ENCODE measurements at regions not wholly inside any gene's neighbourhood (a gene's known extent, or its start where the extent isn't known, plus 50 kb on each side); places are given as distances from the start of the nearest gene placed in this dataset.

DNA sequence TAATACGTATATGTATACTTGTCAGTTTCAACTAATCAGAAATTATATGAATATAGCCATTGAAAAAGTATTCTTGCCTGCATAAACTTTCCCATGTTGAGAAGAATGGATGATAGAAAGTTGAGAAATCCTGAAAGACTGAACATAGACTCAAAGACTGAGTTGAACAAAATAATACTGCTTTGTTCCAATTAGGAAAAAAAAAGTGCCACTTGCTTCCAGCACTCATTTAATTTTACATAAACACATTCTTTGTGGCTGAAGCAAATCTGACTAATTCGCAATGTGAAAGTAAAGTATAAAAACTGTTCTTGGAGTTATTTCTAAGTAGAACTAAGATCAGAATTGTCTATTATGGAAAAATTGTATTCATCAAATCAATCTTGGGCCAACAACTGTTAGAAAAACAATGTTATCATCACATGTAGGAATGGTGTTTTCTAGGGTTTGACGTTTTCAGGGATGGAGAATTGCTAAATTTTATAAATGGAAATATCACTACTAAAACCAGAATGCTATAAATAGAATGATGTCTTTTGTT lies 2334.6 kb downstream of the PCDH7 start:
- Histone ChIP-seq H3K4me3 (ENCODE audit: low read depth, low read length) (no peak overlapping the region), H3K9ac (ENCODE audit: low read depth, low read length) (no peak overlapping the region)

DNA sequence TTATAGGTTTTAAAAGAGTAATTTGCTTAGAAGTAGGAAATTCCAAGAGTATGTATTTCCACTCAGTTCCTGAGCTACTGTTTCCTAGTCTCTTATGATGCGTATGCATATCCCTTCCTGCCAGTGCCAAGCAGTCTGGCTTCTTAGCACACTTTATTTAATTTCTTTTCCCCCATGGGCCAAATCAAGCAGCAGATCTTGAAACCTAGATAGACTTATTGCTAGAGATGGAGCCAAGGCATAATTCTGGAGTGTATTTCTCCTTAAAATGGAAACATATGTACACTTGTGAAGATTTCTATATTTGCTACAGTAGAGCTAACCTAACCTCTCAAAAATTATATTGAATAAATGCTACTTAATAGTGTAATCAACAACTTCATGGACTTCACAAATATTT lies 2337.6 kb downstream of the PCDH7 start:
- Histone ChIP-seq H3K27me3 (ENCODE audit: control insufficient read depth, insufficient read depth, low read length) (no peaks in the 10 kb centered on the region), H3K4me3 (ENCODE audit: low read depth, low read length) (no peak overlapping the region), H3K9me3 (ENCODE audit: control insufficient read depth, insufficient read depth, low read length) (no peaks in the 10 kb centered on the region), H3K36me3 (ENCODE audit: control insufficient read depth, insufficient read depth, low read length) (no peaks in the 10 kb centered on the region), H3K4me1 (ENCODE audit: control insufficient read depth, insufficient read depth, low read length) (no peaks in the 10 kb centered on the region), H3K9ac (ENCODE audit: low read depth, low read length) (no peak overlapping the region)

More for the DNA sequence above, 2334.6 kb downstream of the PCDH7 start:
- Histone ChIP-seq H3K9me3 (ENCODE audit: control insufficient read depth, insufficient read depth, low read length) (no peaks in the 10 kb centered on the region), H3K36me3 (ENCODE audit: control insufficient read depth, insufficient read depth, low read length) (no peaks in the 10 kb centered on the region), H3K4me1 (ENCODE audit: control insufficient read depth, insufficient read depth, low read length) (no peaks in the 10 kb centered on the region), H3K27me3 (ENCODE audit: control insufficient read depth, insufficient read depth, low read length) (no peaks in the 10 kb centered on the region)

DNA sequence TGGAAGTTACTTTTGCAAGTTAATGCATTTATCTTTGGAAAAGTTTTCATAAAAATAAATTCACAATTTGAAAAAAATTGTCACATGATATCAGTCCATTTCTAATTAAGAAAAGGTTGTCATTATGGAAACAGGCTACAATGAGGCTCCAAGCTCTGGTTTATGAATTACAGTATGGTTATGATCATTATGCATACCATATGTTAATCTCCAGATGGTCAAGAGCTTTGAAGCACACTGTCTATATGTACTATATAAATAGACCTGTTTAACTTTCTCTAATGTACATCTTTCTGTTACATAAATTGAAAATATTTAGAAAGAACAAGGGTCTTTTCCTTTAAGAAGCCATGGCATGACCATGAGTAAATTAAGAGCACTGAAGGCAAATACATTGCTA lies 2338.8 kb downstream of the PCDH7 start:
- no peak overlapping the region for H3K4me3 ChIP-seq (ENCODE audit: low read depth, low read length)
- no peaks in the 10 kb centered on the region for H3K27me3 ChIP-seq (ENCODE audit: control insufficient read depth, insufficient read depth, low read length)
- no peaks in the 10 kb centered on the region for H3K9me3 ChIP-seq (ENCODE audit: control insufficient read depth, insufficient read depth, low read length)
- no peak overlapping the region for H3K9ac ChIP-seq (ENCODE audit: low read depth, low read length)
- no peaks in the 10 kb centered on the region for H3K36me3 ChIP-seq (ENCODE audit: control insufficient read depth, insufficient read depth, low read length)
- H3K4me1 ChIP-seq (ENCODE audit: control insufficient read depth, insufficient read depth, low read length): no peaks in the 10 kb centered on the region

DNA sequence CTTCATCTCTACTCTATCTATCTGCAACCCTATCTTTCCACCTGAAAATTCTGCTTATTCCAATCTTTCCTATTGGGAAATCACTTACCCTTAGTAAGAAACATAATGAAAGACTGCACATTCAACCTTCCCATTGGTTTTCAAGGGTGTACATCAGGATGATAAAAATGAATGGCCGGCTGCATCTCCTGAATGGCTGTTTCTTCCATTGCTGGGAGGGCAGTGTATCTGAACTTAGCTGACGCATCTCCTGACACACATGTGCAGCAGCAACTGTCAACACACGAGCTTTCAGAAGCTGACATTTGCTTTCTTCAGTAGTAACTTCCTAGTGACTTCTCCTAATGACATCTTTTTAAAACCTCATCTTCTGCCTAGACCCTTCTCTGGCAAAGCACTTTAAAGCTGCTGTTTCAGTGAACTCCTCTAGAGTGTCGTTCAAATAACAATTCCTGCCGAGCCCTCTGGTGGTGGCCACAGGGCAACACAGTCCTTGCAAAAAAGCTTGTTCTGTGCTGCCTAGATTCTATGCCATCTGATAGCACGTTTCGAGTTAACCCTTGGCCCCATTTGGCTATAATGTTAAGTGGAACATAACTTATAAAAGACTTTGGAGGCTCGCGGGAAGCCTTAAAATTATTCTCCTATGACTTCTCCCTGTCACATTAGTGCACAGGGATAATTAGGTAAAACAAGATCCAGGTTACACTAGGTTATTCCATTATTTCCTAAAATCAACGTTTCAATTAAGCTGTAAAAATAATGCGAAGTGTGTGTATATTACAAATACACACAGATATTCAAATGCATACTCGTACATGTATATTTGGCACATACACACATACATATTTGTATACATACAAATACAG lies 2340.7 kb downstream of the PCDH7 start:
- H3K9ac ChIP-seq (ENCODE audit: low read depth, low read length): no peak overlapping the region
- no peaks in the 10 kb centered on the region for H3K4me1 ChIP-seq (ENCODE audit: control insufficient read depth, insufficient read depth, low read length)
- H3K36me3 ChIP-seq (ENCODE audit: control insufficient read depth, insufficient read depth, low read length): no peaks in the 10 kb centered on the region
- H3K4me3 ChIP-seq (ENCODE audit: low read depth, low read length): no peak overlapping the region
- H3K27me3 ChIP-seq (ENCODE audit: control insufficient read depth, insufficient read depth, low read length): no peaks in the 10 kb centered on the region
- H3K9me3 ChIP-seq (ENCODE audit: control insufficient read depth, insufficient read depth, low read length): no peaks in the 10 kb centered on the region

DNA sequence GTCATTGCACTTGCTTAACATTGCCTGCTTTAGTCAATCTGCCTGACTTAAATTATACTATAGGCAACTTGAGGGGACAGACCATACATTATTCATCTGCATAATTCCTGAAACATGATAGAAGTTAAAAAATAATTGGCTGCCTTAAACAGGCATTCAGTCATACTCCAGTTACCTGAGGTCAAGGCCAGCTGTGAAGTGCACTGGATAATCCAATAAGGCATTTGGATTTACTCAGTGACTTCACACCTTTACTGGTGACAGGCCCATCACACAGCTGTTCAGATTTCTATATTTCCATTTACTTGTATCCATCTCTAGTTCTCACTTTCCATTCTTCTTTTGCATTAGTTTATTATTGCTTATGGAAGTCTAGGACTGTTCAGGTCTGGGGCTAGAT lies 2341.6 kb downstream of the PCDH7 start:
- Histone ChIP-seq H3K9ac (ENCODE audit: low read depth, low read length) (no peak overlapping the region), H3K27me3 (ENCODE audit: control insufficient read depth, insufficient read depth, low read length) (no peaks in the 10 kb centered on the region), H3K9me3 (ENCODE audit: control insufficient read depth, insufficient read depth, low read length) (no peaks in the 10 kb centered on the region), H3K4me1 (ENCODE audit: control insufficient read depth, insufficient read depth, low read length) (no peaks in the 10 kb centered on the region), H3K36me3 (ENCODE audit: control insufficient read depth, insufficient read depth, low read length) (no peaks in the 10 kb centered on the region), H3K4me3 (ENCODE audit: low read depth, low read length) (no peak overlapping the region)

DNA sequence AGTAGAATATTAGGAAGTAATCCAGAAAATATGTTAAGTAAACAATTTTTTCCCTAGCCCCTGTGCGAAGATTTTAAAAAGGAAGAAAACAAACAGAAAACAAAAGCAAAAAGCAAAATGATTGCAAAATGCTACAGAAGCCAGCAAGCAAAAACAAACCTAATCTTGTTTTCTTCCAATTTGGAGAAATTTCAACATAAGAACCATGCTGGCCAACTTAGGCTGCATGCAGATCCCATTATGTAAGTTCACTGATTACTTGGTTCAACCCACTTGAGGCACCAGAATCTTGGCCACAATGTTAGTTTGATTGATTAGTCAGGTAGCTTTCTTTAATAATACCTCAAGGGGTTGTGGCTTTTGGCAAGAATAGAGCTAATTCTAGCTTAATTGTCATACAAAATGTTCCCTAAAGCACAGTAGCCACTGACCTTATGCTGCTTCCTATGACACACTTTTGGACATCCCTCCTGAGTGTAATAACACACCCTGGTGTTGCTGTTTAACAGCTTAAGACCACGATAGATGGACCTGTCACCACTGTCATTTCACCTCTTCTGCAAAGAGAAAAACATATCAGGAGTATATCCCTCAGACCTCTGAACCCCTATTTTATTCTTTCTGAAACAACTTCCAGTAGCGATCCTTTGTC lies 2342.1 kb downstream of the PCDH7 start:
- no peak overlapping the region for H3K4me3 ChIP-seq (ENCODE audit: low read depth, low read length)
- H3K27me3 ChIP-seq (ENCODE audit: control insufficient read depth, insufficient read depth, low read length): no peaks in the 10 kb centered on the region
- H3K4me1 ChIP-seq (ENCODE audit: control insufficient read depth, insufficient read depth, low read length): no peaks in the 10 kb centered on the region
- no peaks in the 10 kb centered on the region for H3K9me3 ChIP-seq (ENCODE audit: control insufficient read depth, insufficient read depth, low read length)
- no peaks in the 10 kb centered on the region for H3K36me3 ChIP-seq (ENCODE audit: control insufficient read depth, insufficient read depth, low read length)
- no peak overlapping the region for H3K9ac ChIP-seq (ENCODE audit: low read depth, low read length)

DNA sequence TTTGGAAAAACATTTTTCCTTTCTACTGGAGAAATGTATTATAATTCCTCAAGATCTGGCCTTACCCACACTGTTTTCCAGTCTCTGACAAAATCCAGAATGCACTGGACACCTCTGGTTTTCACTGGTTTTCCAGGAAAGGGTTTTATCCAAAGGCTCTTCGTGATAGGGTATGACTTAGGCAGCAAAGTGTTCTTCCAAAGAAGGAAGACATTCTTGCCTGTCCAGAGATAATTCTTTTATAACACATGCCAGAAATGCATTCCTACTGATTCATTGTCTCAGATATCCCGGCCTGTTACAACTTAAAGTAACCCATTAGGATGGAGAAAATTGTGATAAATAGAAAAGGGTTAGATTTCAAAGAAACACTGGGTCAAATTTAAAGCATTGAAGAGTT lies 2343.1 kb downstream of the PCDH7 start:
- no peaks in the 10 kb centered on the region for H3K4me1 ChIP-seq (ENCODE audit: control insufficient read depth, insufficient read depth, low read length)
- H3K27me3 ChIP-seq (ENCODE audit: control insufficient read depth, insufficient read depth, low read length): no peaks in the 10 kb centered on the region
- H3K9ac ChIP-seq (ENCODE audit: low read depth, low read length): no peak overlapping the region
- no peak overlapping the region for H3K4me3 ChIP-seq (ENCODE audit: low read depth, low read length)
- no peaks in the 10 kb centered on the region for H3K9me3 ChIP-seq (ENCODE audit: control insufficient read depth, insufficient read depth, low read length)
- no peaks in the 10 kb centered on the region for H3K36me3 ChIP-seq (ENCODE audit: control insufficient read depth, insufficient read depth, low read length)

DNA sequence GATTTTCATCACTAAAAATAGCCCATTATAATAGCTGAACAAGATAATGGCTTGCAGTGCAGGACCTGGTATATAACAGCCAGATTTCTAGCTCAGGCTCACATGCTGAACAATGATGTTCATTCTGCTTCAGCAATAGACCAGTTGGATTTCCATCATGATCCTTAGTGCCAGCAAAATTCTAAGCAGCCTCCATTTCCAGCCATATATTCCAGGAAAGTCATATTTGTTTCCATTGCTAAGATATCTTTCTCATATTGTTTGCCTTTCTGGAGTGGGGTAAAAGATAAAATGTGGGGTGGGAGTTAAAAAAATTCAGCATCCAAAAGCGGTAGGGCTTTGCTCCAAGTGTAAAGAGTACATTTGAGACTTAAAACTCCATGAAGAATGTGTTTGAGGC lies 2344.1 kb downstream of the PCDH7 start:
- no peak overlapping the region for H3K4me3 ChIP-seq (ENCODE audit: low read depth, low read length)
- no peaks in the 10 kb centered on the region for H3K27me3 ChIP-seq (ENCODE audit: control insufficient read depth, insufficient read depth, low read length)
- H3K36me3 ChIP-seq (ENCODE audit: control insufficient read depth, insufficient read depth, low read length): no peaks in the 10 kb centered on the region
- peaks cover 2% of the 10 kb centered on the region for H3K9me3 ChIP-seq (ENCODE audit: control insufficient read depth, insufficient read depth, low read length)
- H3K9ac ChIP-seq (ENCODE audit: low read depth, low read length): no peak overlapping the region
- no peaks in the 10 kb centered on the region for H3K4me1 ChIP-seq (ENCODE audit: control insufficient read depth, insufficient read depth, low read length)

DNA sequence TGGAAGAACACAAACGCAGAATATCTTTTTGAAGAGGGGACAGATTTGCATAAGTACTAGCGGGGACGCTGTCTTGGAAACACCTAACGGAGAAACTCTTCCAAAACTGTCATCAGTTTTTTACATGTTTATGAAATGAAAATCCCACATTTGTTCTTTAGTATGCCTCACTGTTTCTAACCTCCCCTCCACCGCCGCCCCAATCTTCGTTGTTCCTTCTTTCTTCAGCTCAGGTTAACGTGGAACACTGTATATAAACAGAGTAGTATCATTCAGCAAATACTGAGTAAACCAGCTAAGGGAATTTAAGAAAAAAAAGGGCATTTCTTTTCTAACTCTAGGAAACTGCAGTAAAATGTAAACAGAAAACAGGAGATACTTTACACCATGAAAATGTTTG lies 2345.6 kb downstream of the PCDH7 start:
- no peak overlapping the region for H3K9ac ChIP-seq (ENCODE audit: low read depth, low read length)
- no peaks in the 10 kb centered on the region for H3K36me3 ChIP-seq (ENCODE audit: control insufficient read depth, insufficient read depth, low read length)
- H3K9me3 ChIP-seq (ENCODE audit: control insufficient read depth, insufficient read depth, low read length): peaks cover 4% of the 10 kb centered on the region
- H3K4me3 ChIP-seq (ENCODE audit: low read depth, low read length): no peak overlapping the region
- no peaks in the 10 kb centered on the region for H3K4me1 ChIP-seq (ENCODE audit: control insufficient read depth, insufficient read depth, low read length)
- H3K27me3 ChIP-seq (ENCODE audit: control insufficient read depth, insufficient read depth, low read length): no peaks in the 10 kb centered on the region

DNA sequence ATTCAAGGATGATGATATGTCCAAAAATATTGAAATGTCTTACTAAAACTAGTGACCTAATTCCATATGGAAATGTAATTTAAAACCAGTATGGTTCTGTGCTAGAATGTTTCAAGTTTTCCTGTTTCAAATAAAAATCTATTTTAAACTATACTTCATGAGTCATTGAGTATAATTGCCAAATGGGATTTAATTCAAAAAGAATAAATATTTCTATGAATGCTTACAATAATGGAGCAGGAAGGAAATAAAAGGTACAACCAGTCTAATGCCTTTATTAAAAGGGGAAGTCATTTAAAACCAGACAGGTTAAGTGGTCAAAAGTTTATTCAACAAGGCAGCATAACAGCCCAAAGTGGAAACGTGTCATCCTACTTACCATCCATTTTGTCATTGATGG lies 2347.1 kb downstream of the PCDH7 start:
- H3K4me3 ChIP-seq (ENCODE audit: low read depth, low read length): no peak overlapping the region
- no peaks in the 10 kb centered on the region for H3K4me1 ChIP-seq (ENCODE audit: control insufficient read depth, insufficient read depth, low read length)
- H3K9me3 ChIP-seq (ENCODE audit: control insufficient read depth, insufficient read depth, low read length): peaks cover 4% of the 10 kb centered on the region
- no peaks in the 10 kb centered on the region for H3K36me3 ChIP-seq (ENCODE audit: control insufficient read depth, insufficient read depth, low read length)
- no peak overlapping the region for H3K9ac ChIP-seq (ENCODE audit: low read depth, low read length)
- no peaks in the 10 kb centered on the region for H3K27me3 ChIP-seq (ENCODE audit: control insufficient read depth, insufficient read depth, low read length)

DNA sequence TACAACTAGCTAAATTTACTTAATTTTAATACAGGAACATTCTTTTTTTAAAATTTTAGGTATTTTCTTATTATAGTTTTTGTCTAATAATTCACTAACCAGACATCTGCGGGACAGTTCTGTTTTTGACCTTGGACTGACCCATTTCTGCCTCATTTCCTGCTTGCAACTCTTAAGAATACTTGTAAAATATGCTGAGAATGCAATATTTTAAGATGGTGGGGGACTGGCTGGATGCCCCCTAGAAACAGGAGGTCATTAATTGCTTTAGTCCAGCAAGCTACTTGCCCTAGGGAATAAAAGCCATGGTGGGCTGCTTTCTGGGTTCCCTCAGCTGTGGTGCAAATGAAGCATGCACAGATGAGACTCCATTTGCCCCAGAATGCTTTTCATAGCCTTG lies 2348.4 kb downstream of the PCDH7 start:
- Histone ChIP-seq H3K9me3 (ENCODE audit: control insufficient read depth, insufficient read depth, low read length) (peaks cover 4% of the 10 kb centered on the region), H3K4me3 (ENCODE audit: low read depth, low read length) (no peak overlapping the region), H3K4me1 (ENCODE audit: control insufficient read depth, insufficient read depth, low read length) (no peaks in the 10 kb centered on the region), H3K27me3 (ENCODE audit: control insufficient read depth, insufficient read depth, low read length) (no peaks in the 10 kb centered on the region), H3K36me3 (ENCODE audit: control insufficient read depth, insufficient read depth, low read length) (no peaks in the 10 kb centered on the region), H3K9ac (ENCODE audit: low read depth, low read length) (no peak overlapping the region)

DNA sequence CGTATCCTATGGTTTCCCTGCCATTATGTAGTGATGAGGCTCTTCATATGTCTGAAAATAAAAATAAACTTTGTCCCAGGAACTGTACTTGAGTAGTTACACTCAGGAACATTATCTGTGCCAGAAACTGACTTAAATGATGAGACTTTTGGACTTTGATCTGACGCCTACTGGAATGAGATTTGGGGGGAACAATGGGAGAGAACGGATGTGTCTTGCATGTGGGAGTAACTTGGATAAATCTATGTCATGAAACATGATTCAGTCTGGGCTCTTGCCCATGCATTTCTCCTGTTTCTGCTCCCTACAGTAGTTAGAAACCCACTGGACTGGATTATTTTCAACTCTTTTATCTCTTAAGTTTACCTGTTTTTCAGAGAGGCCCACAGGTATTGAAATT lies 2351.4 kb downstream of the PCDH7 start:
- H3K4me3 ChIP-seq (ENCODE audit: low read depth, low read length): no peak overlapping the region
- peaks cover 4% of the 10 kb centered on the region for H3K9me3 ChIP-seq (ENCODE audit: control insufficient read depth, insufficient read depth, low read length)

More for the DNA sequence above, 2351.4 kb downstream of the PCDH7 start:
- no peaks in the 10 kb centered on the region for H3K36me3 ChIP-seq (ENCODE audit: control insufficient read depth, insufficient read depth, low read length)
- no peaks in the 10 kb centered on the region for H3K4me1 ChIP-seq (ENCODE audit: control insufficient read depth, insufficient read depth, low read length)
- H3K9ac ChIP-seq (ENCODE audit: low read depth, low read length): no peak overlapping the region
- no peaks in the 10 kb centered on the region for H3K27me3 ChIP-seq (ENCODE audit: control insufficient read depth, insufficient read depth, low read length)
